Activated CD4-positive, alpha-beta T cell treated with anti-CD3 and anti-CD28 coated beads, Interleukin-2, amount 10 ng/mL, durations not matched to agents 7 days and 5 days (primary cell): ENCODE measurements at regions not wholly inside any gene's neighbourhood (a gene's known extent, or its start where the extent isn't known, plus 50 kb on each side); places are given as distances from the start of the nearest gene placed in this dataset.
"Not testable (repeated sequence)": the region's sequence is repeated elsewhere in the genome, so short reads cannot be mapped to it uniquely, and the experiment has no call there.

Source experiments
- CTCF ChIA-PET: fragments of 350-600 bp; sonication (Branson Sonifier 250); formaldehyde crosslinking; loops from one replicate; lab custom pipeline; 2021; ENCODE audit warnings: antibody characterized with exemption; lab: Charles Lee
- POLR2A ChIA-PET: fragments of 350-600 bp; sonication (Branson Sonifier 250); formaldehyde crosslinking; loops from one replicate; lab custom pipeline; 2021; ENCODE audit warnings: antibody characterized with exemption; lab: Charles Lee
- DNase-seq: peaks from one replicate; pipeline ENCODE4 v3.0.0-alpha.2; 2020
- H3K27ac Mint-ChIP-seq: one replicate; pipeline ENCODE4 v1.8.0; 2021; ENCODE audit warnings: mild to moderate bottlenecking, moderate library complexity, mixed read lengths
- H3K27me3 Mint-ChIP-seq: one replicate; pipeline ENCODE4 v1.8.0; 2021; ENCODE audit warnings: mixed read lengths
- H3K36me3 Mint-ChIP-seq: one replicate; pipeline ENCODE4 v1.8.0; 2021; ENCODE audit warnings: low read depth, mixed read lengths
- H3K4me1 Mint-ChIP-seq: one replicate; pipeline ENCODE4 v1.8.0; 2021; ENCODE audit warnings: mixed read lengths
- H3K4me3 Mint-ChIP-seq: one replicate; pipeline ENCODE4 v1.8.0; 2021; ENCODE audit warnings: mild to moderate bottlenecking, moderate library complexity, mixed read lengths
- H3K9me3 Mint-ChIP-seq: one replicate; pipeline ENCODE4 v1.8.0; 2021; ENCODE audit warnings: mixed read lengths

GRCh38 chr3:196135693-196136639, 54.1 kb upstream of the TFRC start:
- Mint-ChIP-seq H3K27ac (peak overlapping the region; percentile 77), H3K4me1 (peaks cover 17% of the 10 kb centered on the region), H3K9me3 (no peaks in the 10 kb centered on the region), H3K4me3 (no peak overlapping the region), H3K27me3 (peaks cover 3% of the 10 kb centered on the region), H3K36me3 (no peaks in the 10 kb centered on the region)
- no peak for DNase-seq
- ChIA-PET CTCF (interaction anchor here (0.8 to 1.7 kb wide), 3 partner anchors 17 to 71 kb away, joined by 3 read pairs; no protein-coding TSS in a partner anchor), POLR2A (no interaction called here)

- CTCF ChIA-PET = no interaction called here
- Mint-ChIP-seq H3K9me3 (no peaks in the 10 kb centered on the region), H3K4me3 (no peak overlapping the region), H3K27me3 (peaks cover 3% of the 10 kb centered on the region), H3K27ac (no peak overlapping the region), H3K4me1 (peaks cover 15% of the 10 kb centered on the region), H3K36me3 (no peaks in the 10 kb centered on the region)
- DNase-seq = no peak
- POLR2A ChIA-PET = interaction anchor here (0.7 kb wide), 1 partner anchor 12 kb away, joined by 3 read pairs; no protein-coding TSS in a partner anchor
Observed at GRCh38 chr3:196134691-196135090, 52.8 kb upstream of the TFRC start.

- H3K4me1 Mint-ChIP-seq = peaks cover 17% of the 10 kb centered on the region
- DNase-seq, CTCF ChIA-PET, H3K4me3 Mint-ChIP-seq, H3K9me3 Mint-ChIP-seq, H3K27me3 Mint-ChIP-seq, POLR2A ChIA-PET, H3K27ac Mint-ChIP-seq, H3K36me3 Mint-ChIP-seq: not testable (repeated sequence)
Observed at GRCh38 chr3:196133869-196134268, 52.0 kb upstream of the TFRC start.

DNA sequence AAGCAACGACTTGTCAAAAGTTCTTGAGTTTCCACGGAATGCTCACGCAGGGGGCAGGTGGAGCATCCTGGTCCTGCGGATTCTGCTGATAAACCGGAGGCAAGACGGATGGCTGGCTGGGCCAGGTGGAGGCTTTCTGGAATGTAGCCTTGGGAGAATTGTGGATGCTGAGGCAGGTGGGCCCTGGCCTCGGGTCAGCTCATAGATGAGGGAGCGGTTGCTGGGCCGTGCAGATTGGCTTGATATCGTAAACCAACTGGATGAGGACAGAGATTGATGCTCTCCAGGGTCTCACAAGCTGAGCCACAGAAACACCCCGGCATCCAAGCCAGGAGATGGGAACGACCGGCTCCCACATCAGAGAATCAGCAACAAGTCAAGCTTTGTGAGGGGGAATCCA, 50.0 kb upstream of the TFRC start:
- peaks cover 34% of the 10 kb centered on the region for H3K4me1 Mint-ChIP-seq
- no peaks in the 10 kb centered on the region for H3K36me3 Mint-ChIP-seq
- ChIA-PET POLR2A (no interaction called here), CTCF (interaction anchor here (0.7 to 1.5 kb wide), 6 partner anchors 11 to 35 kb away, joined by 3 to 10 read pairs (median 3); no protein-coding TSS in a partner anchor)
- no peak overlapping the region for H3K27ac Mint-ChIP-seq
- no peak for DNase-seq
- no peaks in the 10 kb centered on the region for H3K9me3 Mint-ChIP-seq
- no peak overlapping the region for H3K4me3 Mint-ChIP-seq
- H3K27me3 Mint-ChIP-seq = no peaks in the 10 kb centered on the region
